PC-3 (cell line): ENCODE measurements at regions not wholly inside any gene's neighbourhood (a gene's known extent, or its start where the extent isn't known, plus 50 kb on each side); places are given as distances from the start of the nearest gene placed in this dataset.

Source experiments
- ATAC-seq: fragments of 200-7000 bp; cut with Tn5 transposase; 2 replicates; pipeline ENCODE4 v1.9.1; 2020; ENCODE audit warnings: mild to moderate bottlenecking, moderate library complexity
- BruUV-seq: library from RNA; stranded (reverse); fragments of 400-500 nt; replicated peaks from 2 replicates; lab custom pipeline; 2021; lab: Mats Ljungman, UMichigan
- CTCF ChIA-PET: fragments of 300-600 bp; sonication (Branson Sonifier 250); formaldehyde crosslinking; loops from one replicate; lab custom pipeline; 2022; ENCODE audit warnings: antibody characterized with exemption; lab: Charles Lee
- POLR2A ChIA-PET: fragments of 300-600 bp; sonication (Branson Sonifier 250); formaldehyde crosslinking; loops from one replicate; lab custom pipeline; 2022; ENCODE audit warnings: antibody characterized with exemption; ENCODE audit not compliant: unreplicated experiment; lab: Charles Lee
- DNase-seq: peaks from one replicate; pipeline ENCODE4 v3.0.0-alpha.2; 2015
- H2AFZ ChIP-seq: fragments of 300-600 bp; sonication (generic); 2 replicates; pipeline ENCODE4 v1.6.0; 2016; ENCODE audit warnings: antibody characterized with exemption, low read length
- H3F3A ChIP-seq: fragments of 300-600 bp; sonication (generic); one replicate; pipeline ENCODE4 v1.6.0; 2017; ENCODE audit warnings: antibody characterized with exemption, low read length, control low read depth, mild to moderate bottlenecking; ENCODE audit not compliant: unreplicated experiment
- H3K27ac ChIP-seq: fragments of 300-600 bp; sonication (generic); 2 replicates; pipeline ENCODE4 v1.5.1; 2016; ENCODE audit warnings: mild to moderate bottlenecking, low read length
- H3K27me3 ChIP-seq: fragments of 300-600 bp; sonication (generic); 2 replicates; pipeline ENCODE4 v1.6.1; 2016; ENCODE audit warnings: low read length, mixed read lengths
- H3K36me3 ChIP-seq: fragments of 300-600 bp; sonication (generic); 2 replicates; pipeline ENCODE4 v1.6.1; 2016; ENCODE audit warnings: low read depth, mixed run types, low read length, mixed read lengths
- H3K4me1 ChIP-seq: fragments of 300-600 bp; sonication (generic); 2 replicates; pipeline ENCODE4 v1.5.1; 2016; ENCODE audit warnings: low read length; ENCODE audit not compliant: insufficient read depth
- H3K4me2 ChIP-seq: fragments of 300-600 bp; sonication (generic); 2 replicates; pipeline ENCODE4 v1.6.0; 2016; ENCODE audit warnings: low read length
- H3K4me3 ChIP-seq: fragments of 300-600 bp; sonication (generic); 2 replicates; pipeline ENCODE4 v1.5.1; 2016; ENCODE audit warnings: mild to moderate bottlenecking, low read length, mixed read lengths
- H3K79me2 ChIP-seq: fragments of 300-600 bp; sonication (generic); 2 replicates; pipeline ENCODE4 v1.6.1; 2017; ENCODE audit warnings: low read length, mixed read lengths
- H3K9ac ChIP-seq: fragments of 300-600 bp; sonication (generic); 2 replicates; pipeline ENCODE4 v1.6.0; 2016; ENCODE audit warnings: mild to moderate bottlenecking, low read length
- H3K9me2 ChIP-seq: fragments of 300-600 bp; sonication (generic); replicated peaks from 2 replicates; pipeline ENCODE4 v1.6.1; 2016; ENCODE audit warnings: mixed run types, low read length, mixed read lengths
- H3K9me3 ChIP-seq: fragments of 300-600 bp; sonication (generic); 2 replicates; pipeline ENCODE4 v1.6.1; 2016; ENCODE audit warnings: low read length, mixed read lengths
- H4K20me1 ChIP-seq: fragments of 300-600 bp; sonication (generic); 2 replicates; pipeline ENCODE4 v1.6.1; 2016; ENCODE audit warnings: low read length, mixed read lengths
- CTCF ChIP-seq: fragments of 300-600 bp; sonication (generic); conservative IDR thresholded peaks from 2 replicates; pipeline ENCODE4 v1.5.1; 2017; ENCODE audit warnings: antibody characterized with exemption, low read depth, mild to moderate bottlenecking, low read length
- EZH2 ChIP-seq: fragments of 300-600 bp; sonication (generic); IDR thresholded peaks from one replicate; pipeline ENCODE4 v1.6.1; 2017; ENCODE audit warnings: antibody characterized with exemption, mild to moderate bottlenecking, low read length; ENCODE audit not compliant: unreplicated experiment
- EZH2phosphoT487 ChIP-seq: fragments of 300-600 bp; sonication (generic); IDR thresholded peaks from 2 replicates; pipeline ENCODE4 v1.6.1; 2018; ENCODE audit warnings: mild to moderate bottlenecking, antibody characterized with exemption, low read length, borderline replicate concordance
- intact Hi-C: fragments of 100-400 bp; cut with micrococcal nuclease; formaldehyde crosslinking; loops from 2 replicates; pipeline ENCODE4 v1.9.0; 2023

GRCh38 chr17:62161405-62162148 lies 96.5 kb upstream of the MED13 start:
- H3K27me3 ChIP-seq: no peaks in the 10 kb centered on the region
- H3K9me3 ChIP-seq: no peaks in the 10 kb centered on the region
- H3K27ac ChIP-seq: no peak overlapping the region
- H3K9me2 ChIP-seq: no peaks in the 10 kb centered on the region
- no peaks in the 10 kb centered on the region for H3K79me2 ChIP-seq
- POLR2A ChIA-PET: no interaction called here
- no peak overlapping the region for H3K4me2 ChIP-seq
- no peak overlapping the region for H3K4me3 ChIP-seq
- H3K9ac ChIP-seq: no peak overlapping the region
- H2AFZ ChIP-seq: no peak overlapping the region
- DNase-seq (no peak), ATAC-seq (no peak)
- peaks cover 34% of the 10 kb centered on the region for H3K4me1 ChIP-seq
- H3F3A ChIP-seq: peaks cover 4% of the 10 kb centered on the region
- no peaks in the 10 kb centered on the region for H3K36me3 ChIP-seq
- CTCF ChIA-PET: no interaction called here
- intact Hi-C loops: no loop called here
- BruUV-seq: no TSS peak
- TF ChIP-seq EZH2 (no peak), CTCF (no peak), EZH2phosphoT487 (no peak)
- H4K20me1 ChIP-seq: no peaks in the 10 kb centered on the region

- H3K27ac ChIP-seq: no peak overlapping the region
- H3K27me3 ChIP-seq: no peaks in the 10 kb centered on the region
- no peaks in the 10 kb centered on the region for H4K20me1 ChIP-seq
- no peak for ATAC-seq
- H3K4me2 ChIP-seq: no peak overlapping the region
- H3K79me2 ChIP-seq: no peaks in the 10 kb centered on the region
- TF ChIP-seq EZH2phosphoT487 (no peak), EZH2 (no peak), CTCF (no peak)
- ChIA-PET POLR2A (no interaction called here), CTCF (no interaction called here)
- H3K9ac ChIP-seq: no peak overlapping the region
- DNase-seq: no peak
- peaks cover 29% of the 10 kb centered on the region for H3K4me1 ChIP-seq
- peaks cover 4% of the 10 kb centered on the region for H3F3A ChIP-seq
- no TSS peak for BruUV-seq
- intact Hi-C loops: no loop called here
- no peaks in the 10 kb centered on the region for H3K9me3 ChIP-seq
- no peaks in the 10 kb centered on the region for H3K9me2 ChIP-seq
- no peak overlapping the region for H2AFZ ChIP-seq
- H3K36me3 ChIP-seq: no peaks in the 10 kb centered on the region
- no peak overlapping the region for H3K4me3 ChIP-seq
Observed at GRCh38 chr17:62160816-62161215, 95.7 kb upstream of the MED13 start.

GRCh38 chr17:62159994-62160393 lies 94.9 kb upstream of the MED13 start:
- no peaks in the 10 kb centered on the region for H4K20me1 ChIP-seq
- CTCF ChIA-PET: no interaction called here
- H3K79me2 ChIP-seq: no peaks in the 10 kb centered on the region
- no peaks in the 10 kb centered on the region for H3K36me3 ChIP-seq
- H3K4me1 ChIP-seq: peaks cover 21% of the 10 kb centered on the region
- no peaks in the 10 kb centered on the region for H3K9me3 ChIP-seq
- POLR2A ChIA-PET: no interaction called here
- H3K9me2 ChIP-seq: no peaks in the 10 kb centered on the region
- TF ChIP-seq EZH2phosphoT487: no peak
- TF ChIP-seq CTCF: no peak
- TF ChIP-seq EZH2: no peak
- no peak overlapping the region for H3K4me2 ChIP-seq
- H2AFZ ChIP-seq: no peak overlapping the region
- H3K27ac ChIP-seq: no peak overlapping the region
- H3K27me3 ChIP-seq: no peaks in the 10 kb centered on the region
- H3F3A ChIP-seq: peaks cover under 1% of the 10 kb centered on the region
- ATAC-seq (no peak), DNase-seq (no peak)
- no peak overlapping the region for H3K4me3 ChIP-seq
- intact Hi-C loops: no loop called here
- no peak overlapping the region for H3K9ac ChIP-seq
- BruUV-seq: no TSS peak
